Stimulated activated CD8-positive, alpha-beta memory T cell treated with anti-CD3 and anti-CD28 coated beads, Interleukin-15, amount 100 ng/mL, for 24 hours (primary cell): ENCODE measurements at regions not wholly inside any gene's neighbourhood (a gene's known extent, or its start where the extent isn't known, plus 50 kb on each side); places are given as distances from the start of the nearest gene placed in this dataset.

Experiments
- DNase-seq: peaks from one replicate; pipeline ENCODE4 v3.0.0-alpha.2; 2020; ENCODE audit warnings: low read depth

- no peak for DNase-seq
Measured at GRCh38 chr2:133768256-133768655, 200.0 kb upstream of the NCKAP5 start.

- no peak for DNase-seq
Measured at GRCh38 chr2:133768658-133769435, 200.6 kb upstream of the NCKAP5 start.

- no peak for DNase-seq
Measured at GRCh38 chr2:133773854-133774653, 205.8 kb upstream of the NCKAP5 start.

GRCh38 chr2:133774654-133775015, 206.4 kb upstream of the NCKAP5 start:
- DNase-seq, result no peak

GRCh38 chr2:133776936-133777573, 208.8 kb upstream of the NCKAP5 start:
- no peak for DNase-seq

- no peak for DNase-seq
Measured at GRCh38 chr2:133777574-133777960, 209.3 kb upstream of the NCKAP5 start.

GRCh38 chr2:133780099-133780996, 212.1 kb upstream of the NCKAP5 start:
- DNase-seq, result no peak

GRCh38 chr2:133780997-133781513, 212.8 kb upstream of the NCKAP5 start:
- DNase-seq, result no peak

- DNase-seq, result no peak
Measured at GRCh38 chr2:133787207-133787606, 218.9 kb upstream of the NCKAP5 start.

GRCh38 chr2:133787651-133788050, 219.4 kb upstream of the NCKAP5 start:
- no peak for DNase-seq

- DNase-seq, result no peak
Measured at GRCh38 chr2:133788386-133788785, 220.1 kb upstream of the NCKAP5 start.

- no peak for DNase-seq
Measured at GRCh38 chr2:133789743-133790142, 221.5 kb upstream of the NCKAP5 start.

GRCh38 chr2:133790711-133791110, 222.4 kb upstream of the NCKAP5 start:
- no peak for DNase-seq

GRCh38 chr2:133791191-133791590, 222.9 kb upstream of the NCKAP5 start:
- DNase-seq, result no peak

- DNase-seq, result no peak
Measured at GRCh38 chr2:133792223-133792622, 224.0 kb upstream of the NCKAP5 start.

GRCh38 chr2:133794114-133794513, 225.9 kb upstream of the NCKAP5 start:
- no peak for DNase-seq

- DNase-seq, result no peak
Measured at GRCh38 chr2:133801946-133802345, 233.7 kb upstream of the NCKAP5 start.

GRCh38 chr2:133802409-133803039, 234.3 kb upstream of the NCKAP5 start:
- no peak for DNase-seq

- no peak for DNase-seq
Measured at GRCh38 chr2:133806564-133806963, 238.3 kb upstream of the NCKAP5 start.

- no peak for DNase-seq
Measured at GRCh38 chr2:133809485-133809884, 241.2 kb upstream of the NCKAP5 start.

- DNase-seq, result no peak
Measured at GRCh38 chr2:133810559-133810958, 242.3 kb upstream of the NCKAP5 start.
